GM19238 (cell line): ENCODE measurements at regions not wholly inside any gene's neighbourhood (a gene's known extent, or its start where the extent isn't known, plus 50 kb on each side); places are given as distances from the start of the nearest gene placed in this dataset.

Source experiments
- DNase-seq: peaks from one replicate; pipeline ENCODE4 v3.0.0; 2011; ENCODE audit warnings: low spot score; ENCODE audit not compliant: insufficient read length

DNA sequence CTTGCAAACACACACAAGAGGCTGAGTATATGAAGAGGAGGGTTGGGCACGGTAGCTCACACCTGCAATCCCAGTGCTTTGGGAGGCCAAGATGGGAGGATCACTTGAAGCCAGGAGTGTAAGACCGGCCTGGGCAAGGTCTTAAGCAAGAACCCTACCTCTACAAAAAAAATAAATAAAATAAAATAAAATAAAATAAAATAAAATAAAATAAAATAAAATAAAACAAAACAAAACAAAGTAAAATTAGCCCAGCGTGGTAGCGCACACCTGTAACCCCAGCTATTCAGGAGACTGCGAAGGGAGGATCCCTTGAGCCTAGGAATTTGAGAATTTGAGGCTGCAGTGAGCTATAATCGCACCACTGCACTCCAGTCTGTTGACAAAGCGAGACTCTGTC, 337.9 kb downstream of the SHANK2 start:
- DNase-seq = no peak

DNA sequence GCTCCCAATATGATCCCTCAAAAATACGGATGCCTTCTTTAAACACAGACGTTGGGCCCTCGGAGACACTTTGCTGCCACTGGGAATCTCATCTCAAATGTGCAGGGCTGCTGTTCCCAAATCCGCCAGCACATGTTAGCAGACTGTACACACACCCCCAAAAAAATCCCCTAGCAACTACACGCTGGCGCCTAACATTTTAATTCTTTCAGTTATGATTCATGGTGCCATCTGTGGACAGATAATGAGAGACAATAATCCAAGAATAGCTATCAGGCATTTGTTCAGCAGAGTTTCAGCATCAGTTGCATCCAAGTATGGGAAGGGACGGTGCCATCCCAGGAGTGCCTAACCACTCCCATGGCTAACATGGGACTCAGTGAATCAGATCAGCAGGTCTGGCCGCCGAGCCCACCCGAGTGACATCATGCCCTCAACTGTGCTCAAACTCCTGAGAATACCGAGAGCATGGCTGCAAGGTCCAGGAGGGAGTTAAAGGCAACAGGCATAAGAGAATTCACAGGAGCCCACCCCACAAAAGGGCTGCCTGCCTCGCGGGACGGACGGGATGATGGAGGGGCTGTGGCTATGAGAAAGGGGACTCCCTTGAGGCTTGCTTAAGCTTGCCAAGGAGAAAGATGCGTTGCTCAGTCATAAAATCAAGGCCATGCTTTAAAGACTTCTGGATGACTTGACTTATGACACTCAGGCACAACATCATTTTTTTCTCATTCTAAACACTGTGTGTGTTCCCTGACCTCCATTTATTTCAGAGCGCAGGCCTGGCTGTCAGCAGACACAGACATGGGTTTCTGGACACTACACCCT, 337.0 kb downstream of the SHANK2 start:
- no peak for DNase-seq

DNA sequence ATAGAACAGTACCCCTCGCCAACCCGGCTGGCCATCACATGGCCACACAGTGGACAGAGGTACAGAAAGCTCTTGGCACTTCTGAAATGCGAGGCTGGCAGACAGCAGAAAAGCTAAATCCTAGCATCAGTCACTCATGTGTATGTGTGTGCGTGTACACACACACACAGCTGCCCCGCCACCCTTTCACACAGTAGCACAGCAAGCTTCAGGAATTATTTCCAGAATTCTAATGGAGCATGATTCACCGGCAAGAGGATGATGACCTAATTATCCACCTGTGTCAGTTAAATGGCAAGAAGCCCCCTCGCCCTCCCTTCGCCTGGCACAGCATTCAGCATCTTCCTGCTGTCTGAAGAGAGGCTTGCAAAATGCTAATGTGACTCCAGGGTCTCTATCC, 336.0 kb downstream of the SHANK2 start:
- DNase-seq = no peak

- DNase-seq = no peak
Observed at GRCh38 chr11:70918242-70918641, 334.1 kb downstream of the SHANK2 start.

DNA sequence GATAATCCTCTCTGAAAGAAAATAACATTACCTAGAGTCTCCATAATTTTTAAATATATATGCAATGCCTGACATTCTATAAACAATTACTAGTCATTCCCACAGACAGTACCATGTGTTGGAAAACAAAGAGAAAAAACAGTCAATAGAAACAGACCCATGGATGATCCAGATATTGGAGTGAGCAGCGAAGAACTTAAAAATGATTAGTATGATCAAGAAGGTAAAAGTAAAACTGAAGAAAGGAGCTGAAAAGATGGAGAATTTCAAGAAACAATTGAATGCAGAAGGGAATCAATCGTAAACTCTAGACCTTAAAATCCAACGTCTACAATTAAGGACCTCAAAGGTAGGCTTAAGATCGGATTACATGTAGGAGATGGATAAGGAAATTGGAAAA, 330.6 kb downstream of the SHANK2 start:
- DNase-seq = no peak

- DNase-seq = no peak
Observed at GRCh38 chr11:70924108-70924507, 328.3 kb downstream of the SHANK2 start.

- DNase-seq = no peak
Observed at GRCh38 chr11:70925238-70925637, 327.1 kb downstream of the SHANK2 start.

GRCh38 chr11:70926543-70927201, 325.7 kb downstream of the SHANK2 start:
- no peak for DNase-seq

GRCh38 chr11:70928854-70929598, 323.4 kb downstream of the SHANK2 start:
- no peak for DNase-seq

- DNase-seq = no peak
Observed at GRCh38 chr11:70930215-70930614, 322.2 kb downstream of the SHANK2 start.

GRCh38 chr11:70931430-70931829, 320.9 kb downstream of the SHANK2 start:
- DNase-seq = no peak

DNA sequence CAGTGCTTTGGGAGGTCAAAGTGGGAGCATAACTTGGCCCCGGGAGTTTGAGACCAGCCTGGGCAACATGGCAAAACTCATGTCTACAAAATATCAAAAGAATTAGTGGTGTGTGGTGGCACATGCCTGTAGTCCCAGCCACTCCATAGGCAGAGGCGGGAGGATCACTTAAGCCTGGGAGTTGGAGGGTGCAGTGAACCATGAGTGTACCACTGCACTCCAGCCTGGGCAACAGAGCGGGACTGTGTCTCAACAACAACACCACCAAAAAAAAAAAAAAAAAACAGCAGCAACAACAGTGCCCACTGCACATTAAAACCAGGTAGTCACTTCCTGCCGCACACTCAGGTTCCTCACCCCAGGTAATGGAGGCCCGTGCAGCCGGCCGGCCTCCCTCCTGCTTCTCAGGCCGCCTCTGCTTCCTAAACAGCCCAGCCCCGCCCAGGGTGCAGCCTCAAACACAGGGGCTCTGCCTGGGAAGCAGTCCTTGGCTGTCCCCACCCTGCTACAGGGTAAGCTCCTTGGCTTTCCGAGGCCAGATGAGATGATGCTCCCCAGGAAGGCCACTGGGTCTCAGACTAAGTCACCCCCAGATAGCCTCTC, 318.3 kb downstream of the SHANK2 start:
- DNase-seq = no peak

GRCh38 chr11:70935006-70935768, 317.2 kb downstream of the SHANK2 start:
- no peak for DNase-seq

DNA sequence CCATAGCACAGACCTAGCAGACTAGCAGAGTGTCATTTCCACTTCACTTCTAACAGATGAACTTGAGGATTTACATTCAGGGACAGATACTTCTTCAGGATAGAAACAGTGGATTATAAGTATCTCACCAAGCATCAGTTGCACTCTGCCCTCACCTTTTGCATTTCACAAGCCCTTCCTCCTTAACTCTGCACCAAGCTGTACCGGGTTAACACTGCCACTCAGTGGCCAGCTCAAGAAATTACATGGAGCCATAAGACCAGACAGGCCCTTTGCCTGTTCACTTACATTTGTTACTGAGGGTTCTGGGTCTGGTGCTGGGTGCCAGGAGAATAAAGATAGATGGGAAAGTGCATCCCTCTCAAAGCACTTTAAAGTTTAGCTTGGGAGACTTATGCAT, 309.8 kb downstream of the SHANK2 start:
- no peak for DNase-seq

GRCh38 chr11:70944141-70944540, 308.2 kb downstream of the SHANK2 start:
- no peak for DNase-seq

DNA sequence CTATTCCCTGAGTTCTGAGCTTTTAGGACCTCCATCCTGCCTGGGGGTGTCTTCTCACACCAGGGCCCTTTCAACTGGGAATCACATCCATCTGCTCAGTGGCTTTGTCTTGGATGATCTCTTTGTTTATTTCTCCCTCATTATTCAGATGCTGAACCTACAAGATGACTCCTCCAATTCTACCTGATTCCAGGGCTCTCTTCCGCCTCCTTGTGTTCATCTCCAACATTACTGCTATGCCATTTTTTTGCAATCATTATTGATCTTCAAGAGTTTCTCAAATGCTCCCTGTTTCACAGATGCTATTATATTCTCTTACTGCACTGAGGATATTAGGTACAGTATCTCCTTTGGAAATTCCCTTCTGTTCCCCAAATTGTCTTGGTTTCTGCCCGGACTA, 307.7 kb downstream of the SHANK2 start:
- no peak for DNase-seq

DNA sequence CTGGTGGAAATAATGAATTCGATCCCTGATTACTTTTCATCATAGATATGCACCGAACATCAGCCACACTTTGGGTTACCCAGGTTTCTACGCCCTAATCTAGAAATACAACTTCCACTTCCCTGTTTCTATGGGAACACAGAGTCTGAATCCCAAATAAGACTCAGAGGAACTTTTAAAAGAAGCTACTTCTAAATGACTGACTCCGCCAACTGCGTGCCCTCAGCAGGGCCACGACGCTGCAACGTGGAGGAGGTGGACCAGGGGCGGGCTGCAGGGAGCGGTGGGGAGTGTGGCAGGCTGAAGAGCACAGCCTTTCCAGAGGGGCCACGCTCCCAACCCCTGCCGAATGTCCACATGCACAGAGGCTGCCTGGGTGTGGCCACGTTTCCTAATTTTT, 304.0 kb downstream of the SHANK2 start:
- no peak for DNase-seq

DNA sequence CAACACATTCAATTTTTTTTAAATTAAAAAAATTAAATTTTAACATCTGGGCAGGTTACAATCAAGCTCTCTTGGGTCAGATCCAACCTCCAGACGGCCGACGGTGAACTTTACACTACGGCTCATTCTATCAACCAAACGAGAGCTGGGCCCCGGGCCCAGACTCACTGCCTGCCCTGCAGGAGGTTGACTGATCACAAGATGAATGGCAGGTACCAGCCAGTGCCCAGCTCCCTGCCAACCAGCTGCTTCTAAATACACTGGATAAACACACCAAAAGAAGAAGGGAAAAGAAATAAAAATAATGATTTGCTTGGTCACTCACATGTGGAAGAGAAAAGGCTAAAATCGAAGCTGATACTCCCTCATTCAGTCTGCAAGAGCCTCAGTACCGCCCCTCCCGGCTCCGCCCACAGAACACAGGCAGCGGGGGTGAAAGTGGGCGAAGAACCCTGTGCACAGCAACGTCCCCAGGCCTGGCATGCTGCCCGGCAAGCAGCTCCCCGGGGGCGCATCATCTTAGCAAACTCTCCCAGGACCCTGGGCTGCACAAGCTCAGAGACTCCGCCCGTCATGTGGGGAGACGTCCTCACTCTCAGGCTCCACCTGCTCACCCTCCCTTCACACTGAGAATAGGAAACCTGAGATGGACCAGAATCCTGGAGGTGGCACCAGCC, 303.4 kb downstream of the SHANK2 start:
- no peak for DNase-seq

DNA sequence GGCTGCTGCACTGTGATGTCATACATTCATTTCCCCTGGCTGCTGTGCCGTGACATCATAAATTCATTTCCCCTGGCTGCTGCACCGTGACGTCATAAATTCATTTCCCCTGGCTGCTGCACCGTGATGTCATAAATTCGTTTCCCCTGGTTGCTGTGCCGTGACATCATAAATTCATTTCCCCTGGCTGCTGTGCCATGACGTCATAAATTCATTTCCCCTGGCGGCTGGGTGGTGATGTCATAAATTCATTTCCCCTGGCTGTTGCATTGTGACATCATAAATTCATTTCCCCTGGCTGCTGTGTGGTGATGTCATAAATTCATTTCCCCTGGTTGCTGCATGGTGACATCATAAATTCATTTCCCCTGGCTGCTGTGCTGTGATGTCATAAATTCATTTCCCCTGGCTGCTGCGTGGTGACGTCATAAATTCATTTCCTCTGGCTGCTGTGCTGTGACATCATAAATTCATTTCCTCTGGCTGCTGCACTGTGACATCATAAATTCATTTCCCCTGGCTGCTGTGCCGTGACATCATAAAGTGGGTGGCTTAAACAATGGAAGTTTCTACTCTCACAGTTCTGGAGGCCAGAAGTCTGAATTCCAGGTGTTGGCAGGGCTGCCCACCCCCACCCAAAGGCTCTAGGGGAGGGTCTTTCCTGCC, 301.1 kb downstream of the SHANK2 start:
- no peak for DNase-seq

DNA sequence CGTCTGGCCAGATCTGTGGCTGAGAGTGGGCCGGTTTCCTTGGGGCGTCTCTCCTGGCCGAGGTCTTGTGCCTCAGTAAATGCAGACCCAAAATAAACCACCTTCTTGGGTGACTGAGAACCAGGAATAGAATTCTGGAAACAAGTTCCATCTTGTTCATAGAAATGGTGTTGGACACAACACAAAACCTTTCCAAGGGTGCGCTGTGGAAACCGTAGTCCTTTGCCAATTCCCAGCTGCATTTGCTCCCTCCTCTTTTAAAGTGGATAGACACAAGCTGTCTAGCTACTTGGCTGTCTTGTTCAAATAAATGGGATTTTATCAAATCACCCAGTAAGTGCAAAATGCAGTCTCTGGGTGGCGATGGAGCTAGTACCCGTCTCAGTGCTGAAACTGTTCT, 300.2 kb downstream of the SHANK2 start:
- DNase-seq = no peak
